ENCODE measurements at regions not wholly inside any gene's neighbourhood (a gene's known extent, or its start where the extent isn't known, plus 50 kb on each side); places are given as distances from the start of the nearest gene placed in this dataset.

DNA sequence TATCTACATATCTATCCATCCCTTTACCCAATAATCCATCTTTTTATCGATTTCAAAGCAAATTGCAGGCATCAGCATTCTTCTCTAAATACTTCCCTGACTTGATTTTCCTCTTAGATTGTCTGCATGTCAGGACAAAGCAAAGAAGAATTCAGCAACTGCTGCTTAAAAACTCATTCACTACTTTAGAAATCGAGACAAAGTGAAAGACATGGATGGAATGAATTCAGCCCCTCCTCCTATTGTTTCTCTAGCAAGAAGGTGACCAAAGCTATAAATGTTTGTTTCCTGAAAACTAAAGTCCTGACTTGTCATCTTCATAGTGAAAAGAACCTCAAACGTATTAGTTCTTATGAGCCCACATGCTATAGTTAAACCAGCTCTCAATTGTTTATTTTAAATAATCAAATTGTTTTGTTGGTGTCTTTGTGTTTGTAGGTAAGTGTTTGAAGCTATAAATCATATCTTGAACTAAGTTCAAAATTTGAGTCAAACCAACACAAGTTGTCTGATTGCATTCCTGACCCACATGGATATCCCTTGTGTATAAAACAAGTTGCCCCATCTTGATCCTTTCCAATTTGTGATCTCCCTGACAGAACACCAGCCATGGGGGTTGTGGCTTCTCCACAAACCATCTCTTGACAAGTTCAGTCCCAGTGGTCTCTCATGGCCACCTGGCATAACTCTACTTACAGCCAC lies 58.6 kb upstream of the ARHGAP5 start:
- Histone ChIP-seq H2AFZ (ENCODE audit: low read length) (no peak overlapping the region), H3K27me3 (ENCODE audit: insufficient read depth, low read length) (peaks cover 6% of the 10 kb centered on the region)

DNA sequence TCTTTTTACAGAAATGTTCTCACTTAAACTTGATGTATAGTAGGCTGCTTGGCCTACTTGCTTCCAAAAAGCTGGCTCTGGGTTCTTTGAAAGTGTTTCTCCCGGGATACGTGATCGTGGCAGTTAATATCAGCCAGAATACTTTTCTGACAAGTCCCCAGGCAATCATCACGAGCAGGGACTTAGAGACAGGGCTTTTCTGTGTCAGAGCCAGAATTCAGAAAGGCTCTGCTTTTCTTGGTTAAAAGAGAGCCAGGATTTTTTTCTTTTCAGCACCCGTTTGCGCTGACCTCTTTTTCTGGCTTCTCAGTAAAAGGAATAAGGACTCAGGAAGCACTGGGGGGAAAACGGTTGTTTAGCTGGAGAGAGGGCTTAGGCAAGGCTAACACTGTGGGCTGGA lies 57.8 kb upstream of the ARHGAP5 start:
- H3K27ac ChIP-seq (ENCODE audit: low read depth, low read length) = no peak overlapping the region
- H3K36me3 ChIP-seq (ENCODE audit: insufficient read depth, low read length) = no peaks in the 10 kb centered on the region
- H3K4me1 ChIP-seq (ENCODE audit: insufficient read depth, low read length) = no peaks in the 10 kb centered on the region
- TF ChIP-seq, protein P1, sequence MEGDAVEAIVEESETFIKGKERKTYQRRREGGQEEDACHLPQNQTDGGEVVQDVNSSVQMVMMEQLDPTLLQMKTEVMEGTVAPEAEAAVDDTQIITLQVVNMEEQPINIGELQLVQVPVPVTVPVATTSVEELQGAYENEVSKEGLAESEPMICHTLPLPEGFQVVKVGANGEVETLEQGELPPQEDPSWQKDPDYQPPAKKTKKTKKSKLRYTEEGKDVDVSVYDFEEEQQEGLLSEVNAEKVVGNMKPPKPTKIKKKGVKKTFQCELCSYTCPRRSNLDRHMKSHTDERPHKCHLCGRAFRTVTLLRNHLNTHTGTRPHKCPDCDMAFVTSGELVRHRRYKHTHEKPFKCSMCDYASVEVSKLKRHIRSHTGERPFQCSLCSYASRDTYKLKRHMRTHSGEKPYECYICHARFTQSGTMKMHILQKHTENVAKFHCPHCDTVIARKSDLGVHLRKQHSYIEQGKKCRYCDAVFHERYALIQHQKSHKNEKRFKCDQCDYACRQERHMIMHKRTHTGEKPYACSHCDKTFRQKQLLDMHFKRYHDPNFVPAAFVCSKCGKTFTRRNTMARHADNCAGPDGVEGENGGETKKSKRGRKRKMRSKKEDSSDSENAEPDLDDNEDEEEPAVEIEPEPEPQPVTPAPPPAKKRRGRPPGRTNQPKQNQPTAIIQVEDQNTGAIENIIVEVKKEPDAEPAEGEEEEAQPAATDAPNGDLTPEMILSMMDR (IDR thresholded peaks at IDR 0.05; ENCODE audit: extremely low read depth, low read depth, low read length) = no peak
- no peaks in the 10 kb centered on the region for H3K9me3 ChIP-seq (ENCODE audit: low read depth, low read length)
- H2AFZ ChIP-seq (ENCODE audit: low read length) = peak overlapping the region; percentile 6
- H4K20me1 ChIP-seq (ENCODE audit: insufficient read depth, low read length) = no peaks in the 10 kb centered on the region
- H3K79me2 ChIP-seq (ENCODE audit: insufficient read depth, low read length) = no peaks in the 10 kb centered on the region
- DNase-seq (ENCODE audit: insufficient read length, low spot score, missing footprints) = no peak
- peaks cover 6% of the 10 kb centered on the region for H3K27me3 ChIP-seq (ENCODE audit: insufficient read depth, low read length)
- H3K4me3 ChIP-seq (ENCODE audit: insufficient read depth, low read length) = no peak overlapping the region
- H3K4me2 ChIP-seq (ENCODE audit: insufficient read depth, low read length) = no peak overlapping the region

More for the DNA sequence above, 58.6 kb upstream of the ARHGAP5 start:
- Histone ChIP-seq H3K27ac (ENCODE audit: low read depth, low read length) (no peak overlapping the region), H3K4me1 (ENCODE audit: insufficient read depth, low read length) (no peaks in the 10 kb centered on the region), H3K36me3 (ENCODE audit: insufficient read depth, low read length) (no peaks in the 10 kb centered on the region), H4K20me1 (ENCODE audit: insufficient read depth, low read length) (no peaks in the 10 kb centered on the region), H3K4me2 (ENCODE audit: insufficient read depth, low read length) (no peak overlapping the region), H3K4me3 (ENCODE audit: insufficient read depth, low read length) (no peak overlapping the region), H3K9me3 (ENCODE audit: low read depth, low read length) (no peaks in the 10 kb centered on the region), H3K79me2 (ENCODE audit: insufficient read depth, low read length) (no peaks in the 10 kb centered on the region)
- TF ChIP-seq, protein P1 (IDR thresholded peaks at IDR 0.05; ENCODE audit: extremely low read depth, low read depth, low read length) = no peak
- DNase-seq (ENCODE audit: insufficient read length, low spot score, missing footprints) = no peak

DNA sequence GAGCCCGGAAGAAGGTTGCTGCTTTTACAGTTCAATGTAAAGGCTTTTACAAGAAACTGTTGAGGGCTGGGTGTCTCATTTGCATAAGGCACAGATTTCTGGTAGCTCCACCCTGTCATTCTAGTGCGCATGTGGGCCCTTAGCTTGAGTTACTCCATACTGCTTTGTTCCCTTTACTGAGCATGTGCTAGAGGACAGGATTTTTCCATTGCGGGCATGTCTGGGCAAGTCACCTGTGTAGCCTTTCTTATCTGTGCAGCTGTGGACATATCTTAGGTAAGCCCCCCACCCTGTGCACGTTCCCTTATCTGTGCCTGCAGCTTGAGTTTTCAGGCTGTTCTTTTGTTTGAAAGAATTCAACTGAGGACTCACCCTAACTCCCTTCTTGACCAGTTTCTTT lies 56.2 kb upstream of the ARHGAP5 start:
- no peak overlapping the region for H2AFZ ChIP-seq (ENCODE audit: low read length)

DNA sequence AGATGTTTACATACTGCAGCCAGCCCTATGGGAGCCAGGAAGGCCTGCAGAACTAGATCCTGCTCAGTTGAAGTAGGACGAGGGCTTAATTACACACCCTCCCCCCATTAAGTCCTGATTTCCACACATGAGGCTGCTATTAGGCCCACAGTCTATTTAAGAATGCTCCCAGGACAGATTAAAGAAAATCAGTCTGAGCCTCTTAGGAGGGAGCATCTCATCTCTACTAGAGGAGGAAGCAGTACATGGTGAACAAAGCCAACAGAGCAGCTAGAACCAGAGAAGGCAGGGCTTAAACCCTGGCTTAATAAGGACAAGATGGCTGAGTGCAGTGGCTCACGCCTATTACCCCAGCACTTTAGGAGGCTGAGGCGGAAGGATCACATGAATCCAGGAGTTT lies 55.8 kb upstream of the ARHGAP5 start:
- no peak for DNase-seq (ENCODE audit: insufficient read length, low spot score, missing footprints)
- H3K4me1 ChIP-seq (ENCODE audit: insufficient read depth, low read length) = no peaks in the 10 kb centered on the region
- no peak overlapping the region for H2AFZ ChIP-seq (ENCODE audit: low read length)
- no peaks in the 10 kb centered on the region for H3K79me2 ChIP-seq (ENCODE audit: insufficient read depth, low read length)
- TF ChIP-seq, protein P1 (IDR thresholded peaks at IDR 0.05; ENCODE audit: extremely low read depth, low read depth, low read length) = no peak
- H3K36me3 ChIP-seq (ENCODE audit: insufficient read depth, low read length) = no peaks in the 10 kb centered on the region
- H3K9me3 ChIP-seq (ENCODE audit: low read depth, low read length) = no peaks in the 10 kb centered on the region
- H3K27ac ChIP-seq (ENCODE audit: low read depth, low read length) = no peak overlapping the region
- peaks cover 8% of the 10 kb centered on the region for H3K27me3 ChIP-seq (ENCODE audit: insufficient read depth, low read length)
- no peak overlapping the region for H3K4me2 ChIP-seq (ENCODE audit: insufficient read depth, low read length)
- H4K20me1 ChIP-seq (ENCODE audit: insufficient read depth, low read length) = no peaks in the 10 kb centered on the region
- no peak overlapping the region for H3K4me3 ChIP-seq (ENCODE audit: insufficient read depth, low read length)

More for the DNA sequence above, 56.2 kb upstream of the ARHGAP5 start:
- H3K27me3 ChIP-seq (ENCODE audit: insufficient read depth, low read length) = peaks cover 6% of the 10 kb centered on the region
- TF ChIP-seq, protein P1 (IDR thresholded peaks at IDR 0.05; ENCODE audit: extremely low read depth, low read depth, low read length) = no peak
- no peak overlapping the region for H3K27ac ChIP-seq (ENCODE audit: low read depth, low read length)
- no peak overlapping the region for H3K4me2 ChIP-seq (ENCODE audit: insufficient read depth, low read length)
- H3K9me3 ChIP-seq (ENCODE audit: low read depth, low read length) = no peaks in the 10 kb centered on the region
- H3K79me2 ChIP-seq (ENCODE audit: insufficient read depth, low read length) = no peaks in the 10 kb centered on the region
- no peak overlapping the region for H3K4me3 ChIP-seq (ENCODE audit: insufficient read depth, low read length)
- no peaks in the 10 kb centered on the region for H3K4me1 ChIP-seq (ENCODE audit: insufficient read depth, low read length)
- H4K20me1 ChIP-seq (ENCODE audit: insufficient read depth, low read length) = no peaks in the 10 kb centered on the region
- DNase-seq (ENCODE audit: insufficient read length, low spot score, missing footprints) = no peak
- no peaks in the 10 kb centered on the region for H3K36me3 ChIP-seq (ENCODE audit: insufficient read depth, low read length)
